Activated T-cell treated with anti-CD3 and anti-CD28 coated beads, Interleukin-2, amount 50 U/mL, for 24 hours (primary cell): ENCODE measurements at regions not wholly inside any gene's neighbourhood (a gene's known extent, or its start where the extent isn't known, plus 50 kb on each side); places are given as distances from the start of the nearest gene placed in this dataset.

ENCODE experiments used
- DNase-seq: peaks from one replicate; pipeline ENCODE4 v3.0.0-alpha.2; 2020
- H3K27ac Mint-ChIP-seq: 2 replicates; pipeline ENCODE4 v1.8.0; 2020; ENCODE audit warnings: mild to moderate bottlenecking, mixed read lengths
- H3K27me3 Mint-ChIP-seq: 2 replicates; pipeline ENCODE4 v1.8.0; 2020; ENCODE audit warnings: mixed read lengths
- H3K36me3 Mint-ChIP-seq: 2 replicates; pipeline ENCODE4 v1.8.0; 2020; ENCODE audit warnings: low read depth, mixed read lengths
- H3K4me1 Mint-ChIP-seq: 2 replicates; pipeline ENCODE4 v1.8.0; 2020; ENCODE audit warnings: low read depth, mixed read lengths
- H3K4me3 Mint-ChIP-seq: 2 replicates; pipeline ENCODE4 v1.8.0; 2020; ENCODE audit warnings: mild to moderate bottlenecking, moderate library complexity, mixed read lengths
- H3K9me3 Mint-ChIP-seq: 2 replicates; pipeline ENCODE4 v1.8.0; 2020; ENCODE audit warnings: mixed read lengths

- no peak for DNase-seq
- H3K36me3 Mint-ChIP-seq: no peaks in the 10 kb centered on the region
- no peak overlapping the region for H3K27ac Mint-ChIP-seq
- H3K4me1 Mint-ChIP-seq: no peaks in the 10 kb centered on the region
- H3K9me3 Mint-ChIP-seq: peaks cover 5% of the 10 kb centered on the region
- peaks cover 4% of the 10 kb centered on the region for H3K27me3 Mint-ChIP-seq
- H3K4me3 Mint-ChIP-seq: no peak overlapping the region
Observed at GRCh38 chr2:221641181-221641871, 69.2 kb upstream of the EPHA4 start.

DNA sequence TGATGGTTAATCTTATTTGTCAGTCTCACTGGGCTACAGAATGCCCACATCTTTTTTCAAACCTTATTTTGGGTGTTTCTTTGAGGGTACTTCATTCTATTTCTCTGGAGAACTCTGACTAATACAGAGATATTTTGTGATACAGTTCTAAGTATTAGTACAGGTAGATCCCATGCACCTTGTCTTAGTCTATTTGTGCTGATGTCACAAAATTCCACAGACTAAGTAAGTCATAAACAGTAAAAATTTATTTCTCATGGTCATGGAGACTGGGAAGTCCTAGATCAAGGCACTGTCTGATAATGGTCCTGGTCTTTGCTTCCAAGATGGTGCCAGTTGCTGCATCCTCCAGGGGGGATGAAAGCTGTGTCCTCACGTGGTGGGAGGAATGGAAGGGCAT is 68.6 kb upstream of the EPHA4 start:
- H3K4me1 Mint-ChIP-seq: no peaks in the 10 kb centered on the region
- DNase-seq: no peak
- H3K9me3 Mint-ChIP-seq: peaks cover 2% of the 10 kb centered on the region
- H3K27me3 Mint-ChIP-seq: peaks cover 4% of the 10 kb centered on the region
- H3K27ac Mint-ChIP-seq: no peak overlapping the region
- H3K4me3 Mint-ChIP-seq: no peak overlapping the region
- no peaks in the 10 kb centered on the region for H3K36me3 Mint-ChIP-seq

- H3K4me1 Mint-ChIP-seq: no peaks in the 10 kb centered on the region
- H3K4me3 Mint-ChIP-seq: no peak overlapping the region
- no peak for DNase-seq
- H3K9me3 Mint-ChIP-seq: peaks cover 2% of the 10 kb centered on the region
- no peak overlapping the region for H3K27ac Mint-ChIP-seq
- H3K36me3 Mint-ChIP-seq: no peaks in the 10 kb centered on the region
- H3K27me3 Mint-ChIP-seq: no peaks in the 10 kb centered on the region
Observed at GRCh38 chr2:221637851-221638250, 65.7 kb upstream of the EPHA4 start.

DNA sequence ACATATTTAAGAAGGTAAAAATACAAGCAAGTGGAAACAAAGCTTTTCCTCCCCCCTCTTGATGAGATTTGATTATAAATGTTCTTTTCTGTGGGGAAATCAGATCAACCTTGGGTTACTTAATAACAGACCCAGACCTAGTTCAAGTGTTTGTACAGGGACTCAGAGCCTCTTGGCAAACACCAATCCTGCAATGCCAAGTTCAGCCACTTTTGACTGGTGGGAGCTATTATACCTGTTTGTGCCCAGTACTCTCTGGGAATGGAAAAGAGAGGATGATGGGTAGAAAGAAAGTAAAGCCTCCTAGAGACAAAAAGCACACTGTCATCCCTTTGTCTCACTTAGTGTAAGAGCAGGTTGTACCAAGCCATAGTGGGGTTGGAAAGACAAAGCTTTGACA is 63.8 kb upstream of the EPHA4 start:
- DNase-seq: no peak
- Mint-ChIP-seq H3K4me1 (no peaks in the 10 kb centered on the region), H3K9me3 (no peaks in the 10 kb centered on the region), H3K4me3 (no peak overlapping the region), H3K27ac (no peak overlapping the region), H3K36me3 (no peaks in the 10 kb centered on the region), H3K27me3 (peaks cover 1% of the 10 kb centered on the region)

GRCh38 chr2:221629468-221629867 is 57.4 kb upstream of the EPHA4 start:
- DNase-seq: no peak
- Mint-ChIP-seq H3K4me1 (no peaks in the 10 kb centered on the region), H3K27me3 (peaks cover 10% of the 10 kb centered on the region), H3K36me3 (no peaks in the 10 kb centered on the region), H3K27ac (no peak overlapping the region), H3K9me3 (no peaks in the 10 kb centered on the region), H3K4me3 (no peak overlapping the region)

- DNase-seq: no peak
- H3K4me3 Mint-ChIP-seq: no peak overlapping the region
- no peaks in the 10 kb centered on the region for H3K4me1 Mint-ChIP-seq
- H3K9me3 Mint-ChIP-seq: no peaks in the 10 kb centered on the region
- peaks cover 6% of the 10 kb centered on the region for H3K27me3 Mint-ChIP-seq
- no peak overlapping the region for H3K27ac Mint-ChIP-seq
- H3K36me3 Mint-ChIP-seq: no peaks in the 10 kb centered on the region
Observed at GRCh38 chr2:221624475-221624874, 52.4 kb upstream of the EPHA4 start.
